GM19463 (cell line): ENCODE measurements at regions not wholly inside any gene's neighbourhood (a gene's known extent, or its start where the extent isn't known, plus 50 kb on each side); places are given as distances from the start of the nearest gene placed in this dataset.

Source experiments
- ATAC-seq: cut with Tn5 transposase; IDR thresholded peaks from one replicate; pipeline ENCODE4 v1.9.1; 2021; ENCODE audit warnings: mild to moderate bottlenecking, moderate library complexity; ENCODE audit not compliant: unreplicated experiment

DNA sequence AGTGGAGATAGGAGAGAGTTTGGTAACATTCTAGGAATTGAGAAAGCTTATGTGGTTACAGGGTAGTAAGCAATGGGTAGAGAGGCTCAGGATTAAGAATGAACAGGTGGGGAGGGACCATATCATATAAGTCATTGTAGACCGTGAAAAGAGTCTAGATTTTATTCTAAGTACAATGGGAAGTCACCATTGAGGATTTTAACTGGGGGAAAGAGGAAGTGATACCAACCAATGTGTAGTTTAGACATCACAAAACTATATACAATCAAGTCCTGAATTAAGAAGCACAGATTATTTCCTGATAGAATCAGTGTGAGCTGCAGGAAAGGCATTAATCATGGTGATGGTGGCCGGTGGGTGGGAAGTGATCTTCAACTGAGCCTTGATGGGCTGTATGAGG is 178.3 kb upstream of the ZIC3 start:
- ATAC-seq, result no peak

DNA sequence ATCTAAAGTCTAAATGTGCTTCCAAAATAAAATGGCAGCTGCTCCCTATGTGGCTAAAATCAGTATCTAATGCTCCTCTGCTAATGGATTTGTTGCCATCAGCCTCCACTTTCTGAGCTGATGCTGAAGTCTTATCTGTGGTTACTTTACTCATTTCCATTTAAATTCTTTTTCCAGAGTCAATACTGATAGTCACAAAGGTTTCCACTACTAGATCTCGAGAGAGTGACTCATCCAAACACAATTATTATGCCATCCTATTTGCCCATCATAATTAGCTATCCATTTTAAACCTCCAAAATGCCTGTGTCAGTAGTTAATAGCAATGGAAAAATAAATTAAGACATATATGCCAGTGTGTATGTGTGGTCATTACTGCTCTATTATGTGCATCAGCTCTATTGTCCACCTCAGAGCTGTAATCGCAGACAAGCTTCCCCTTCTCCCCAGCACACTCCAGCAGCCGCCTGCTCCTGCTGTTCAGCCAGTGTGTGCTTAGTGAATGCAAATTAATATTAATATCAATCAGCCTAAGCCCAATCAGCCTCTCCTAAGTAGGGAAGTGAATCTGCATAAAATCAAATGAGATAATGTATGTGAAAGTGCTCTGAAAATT is 199.8 kb upstream of the ZIC3 start:
- ATAC-seq, result no peak

DNA sequence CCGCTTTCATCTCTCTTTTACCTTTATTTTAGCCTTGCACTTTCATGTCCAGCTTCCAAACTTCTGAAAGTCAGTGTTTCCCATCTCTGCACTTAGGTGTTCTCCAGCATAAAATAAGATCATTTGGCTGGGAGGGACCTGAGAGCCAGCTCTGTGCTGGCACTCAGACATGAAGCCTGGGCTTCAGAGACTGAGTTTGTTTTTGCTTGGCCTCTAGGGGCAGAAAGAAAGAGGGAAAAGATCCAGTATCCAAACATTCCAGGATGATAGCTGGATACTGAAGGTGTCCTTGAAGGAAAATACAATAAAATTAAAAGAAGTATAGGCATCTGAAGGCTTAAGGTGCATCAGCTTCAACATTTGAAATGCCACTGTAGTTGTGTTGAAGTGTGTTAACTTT is 202.4 kb upstream of the ZIC3 start:
- no peak for ATAC-seq

DNA sequence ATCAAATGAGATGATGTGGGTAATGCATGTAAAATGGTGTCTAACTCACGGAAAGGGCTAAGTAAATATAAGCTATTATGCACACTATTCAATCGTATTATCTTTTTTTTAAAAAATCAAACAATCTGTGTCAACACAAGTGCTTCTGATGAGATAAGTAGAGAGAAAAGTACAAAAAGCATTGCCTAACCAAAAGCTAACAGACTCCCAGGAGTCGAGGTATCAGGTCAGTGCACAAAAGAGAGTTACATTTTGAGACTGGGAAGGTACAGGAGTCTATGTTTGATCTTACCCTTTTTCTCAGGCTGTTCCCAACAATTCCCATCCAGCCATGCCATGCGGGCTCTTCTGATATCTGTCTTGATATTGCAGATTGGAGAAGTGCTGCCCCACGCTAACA is 203.3 kb upstream of the ZIC3 start:
- ATAC-seq, result no peak

DNA sequence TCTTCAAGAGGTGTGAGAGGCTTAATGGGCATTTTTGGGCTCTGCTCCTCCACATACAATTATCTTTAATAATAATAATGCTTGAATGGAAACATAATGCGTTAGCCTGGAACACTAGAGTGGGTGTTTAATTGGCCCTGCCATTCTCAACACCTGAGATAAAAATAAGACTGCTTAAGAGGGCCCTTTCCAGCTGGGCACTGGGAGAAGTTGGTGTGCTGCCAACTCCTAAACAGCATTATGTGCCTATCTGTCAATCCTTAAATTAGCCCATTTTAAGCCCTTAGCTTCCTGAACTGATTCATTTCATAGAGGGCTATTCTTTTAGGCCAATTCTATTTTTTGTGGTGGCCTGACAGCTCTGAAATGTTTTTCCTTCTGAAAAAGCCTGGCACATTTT is 211.1 kb upstream of the ZIC3 start:
- no peak for ATAC-seq

DNA sequence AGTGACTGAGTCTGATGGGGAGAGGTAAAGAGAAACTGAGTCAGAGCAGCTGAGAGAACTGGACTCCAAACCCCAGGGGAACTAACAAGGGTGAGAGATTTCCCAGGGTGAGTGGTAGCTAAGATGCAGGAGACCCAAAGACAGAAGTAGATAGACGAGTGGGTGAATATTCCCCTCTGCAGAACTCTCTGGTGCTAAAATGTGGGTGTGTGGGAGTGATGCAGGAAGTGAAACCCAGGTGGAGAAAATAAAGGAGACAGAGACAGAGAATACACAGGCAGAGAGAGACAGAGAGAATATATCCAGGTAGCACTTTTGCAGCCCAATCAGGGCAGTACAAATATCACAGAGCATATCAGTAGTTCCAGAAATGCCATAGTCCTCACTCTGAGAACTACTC is 212.5 kb upstream of the ZIC3 start:
- no peak for ATAC-seq

DNA sequence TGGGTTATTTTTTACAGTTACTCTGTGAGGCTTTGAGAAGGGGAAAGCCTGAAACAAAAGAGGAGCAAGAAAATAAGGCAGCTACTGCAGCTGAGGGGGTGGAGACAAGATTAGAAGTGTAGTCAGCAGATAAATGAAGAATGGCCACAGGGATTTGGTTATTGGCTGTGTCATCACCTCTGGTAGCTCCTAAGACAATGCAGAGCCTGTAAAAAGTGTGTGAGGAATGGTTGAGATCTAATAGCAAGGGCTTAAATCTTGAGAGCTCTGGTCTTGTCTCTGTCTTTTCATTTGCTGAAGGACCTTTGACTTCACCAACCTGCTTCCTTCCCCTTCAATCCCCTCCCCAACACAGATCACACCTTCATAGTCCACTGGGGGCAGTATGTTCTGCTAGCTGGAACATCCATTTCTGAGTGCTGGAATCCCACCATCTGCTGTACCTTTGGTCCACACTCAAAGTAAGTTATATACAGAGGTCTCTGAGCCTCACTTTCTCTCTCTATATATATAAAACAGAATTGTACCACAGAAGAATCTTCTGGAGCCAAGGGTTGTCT is 213.7 kb upstream of the ZIC3 start:
- no peak for ATAC-seq

DNA sequence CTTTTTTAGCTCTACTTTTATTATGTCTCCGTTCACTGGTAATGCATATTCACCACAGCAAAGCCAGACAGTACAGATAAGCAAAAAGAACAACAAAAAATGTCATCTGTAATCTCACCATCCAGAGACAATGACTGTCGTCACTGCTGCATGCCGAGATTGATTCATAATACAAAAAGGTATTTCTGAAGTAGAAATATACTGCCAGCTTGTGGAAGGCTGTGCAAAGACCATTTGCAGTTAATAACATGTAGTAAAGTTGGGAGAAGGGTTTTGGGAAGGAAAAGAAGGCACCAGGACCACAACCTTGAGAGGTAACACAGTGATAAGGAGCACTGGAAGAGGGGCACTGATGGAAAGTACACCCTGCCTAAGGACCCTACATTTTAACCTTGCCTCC is 223.0 kb upstream of the ZIC3 start:
- no peak for ATAC-seq

DNA sequence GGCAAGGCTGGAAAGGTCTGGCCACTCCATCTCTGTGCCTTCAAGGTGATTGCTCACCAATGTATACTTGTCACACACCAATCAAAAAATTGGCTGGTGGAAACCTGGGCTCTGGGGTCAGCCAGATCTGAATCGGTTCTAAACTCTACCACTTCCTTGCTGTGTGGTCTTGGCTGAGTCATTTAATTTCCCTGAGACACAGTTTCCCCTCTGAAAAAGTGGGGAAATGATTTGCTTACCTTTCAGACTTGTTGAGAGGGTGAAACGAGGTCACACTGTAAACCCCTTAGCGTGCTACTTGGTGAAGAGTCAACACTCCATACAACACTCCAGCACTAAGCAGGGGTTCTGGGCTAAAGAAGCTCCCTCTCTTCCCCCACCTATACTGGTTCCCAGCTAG is 252.3 kb upstream of the ZIC3 start:
- no peak for ATAC-seq

DNA sequence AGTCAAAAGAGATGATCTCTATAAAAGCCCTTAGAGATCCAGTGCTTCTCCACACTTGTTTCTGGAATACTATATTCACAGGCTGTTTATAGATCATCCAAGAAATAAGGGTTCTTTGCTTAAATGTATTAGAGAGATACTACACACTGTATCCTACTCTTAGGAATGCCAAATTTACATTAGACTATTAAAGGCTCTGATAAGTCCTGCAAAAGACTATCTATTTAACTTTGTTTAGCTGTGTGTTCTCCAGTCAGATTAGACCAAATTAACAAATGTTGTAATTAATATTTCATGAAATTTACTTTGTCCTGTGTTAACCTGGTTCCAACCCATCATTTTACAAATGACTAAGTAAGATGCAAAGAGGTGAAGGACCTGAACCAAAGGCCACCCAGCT is 260.5 kb upstream of the ZIC3 start:
- ATAC-seq, result no peak

DNA sequence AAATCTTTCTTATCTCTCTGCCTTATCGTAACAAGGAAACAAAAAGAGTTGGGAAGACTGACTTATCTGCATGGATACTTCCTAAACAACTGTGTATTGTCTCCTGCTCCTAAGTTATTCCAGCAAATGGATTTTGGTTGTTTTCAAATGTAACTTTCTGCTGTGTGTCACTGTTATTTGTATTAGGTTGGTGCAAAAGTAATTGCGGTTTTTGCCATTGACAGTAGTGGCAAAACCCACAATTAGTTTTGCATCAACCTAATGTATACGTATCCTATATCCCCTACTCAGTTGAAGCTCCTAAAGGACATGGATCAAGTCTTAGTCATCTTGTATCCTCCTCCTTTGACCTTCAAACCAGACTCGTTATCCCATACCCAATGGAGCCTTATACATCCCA is 263.4 kb upstream of the GPR101 start:
- ATAC-seq, result no peak

DNA sequence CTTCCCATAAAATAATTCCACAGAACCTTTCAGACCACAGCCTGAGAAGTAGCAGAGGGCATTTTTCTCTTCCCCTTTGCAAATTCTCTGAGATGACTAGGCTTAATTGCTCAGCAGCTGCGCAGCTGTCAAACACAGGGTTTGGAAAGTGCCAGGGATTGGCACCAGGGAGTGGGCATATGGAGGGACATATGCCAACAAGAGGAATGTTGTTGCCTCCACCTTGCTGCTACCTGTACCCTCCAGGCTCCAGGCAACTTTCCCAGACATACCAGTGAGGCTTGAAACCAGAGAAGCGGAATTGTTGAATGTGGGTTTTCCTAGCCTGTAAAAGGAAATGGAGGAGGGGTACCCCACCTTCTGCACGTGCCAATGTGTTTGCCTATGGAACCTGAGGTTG is 256.2 kb upstream of the GPR101 start:
- no peak for ATAC-seq

DNA sequence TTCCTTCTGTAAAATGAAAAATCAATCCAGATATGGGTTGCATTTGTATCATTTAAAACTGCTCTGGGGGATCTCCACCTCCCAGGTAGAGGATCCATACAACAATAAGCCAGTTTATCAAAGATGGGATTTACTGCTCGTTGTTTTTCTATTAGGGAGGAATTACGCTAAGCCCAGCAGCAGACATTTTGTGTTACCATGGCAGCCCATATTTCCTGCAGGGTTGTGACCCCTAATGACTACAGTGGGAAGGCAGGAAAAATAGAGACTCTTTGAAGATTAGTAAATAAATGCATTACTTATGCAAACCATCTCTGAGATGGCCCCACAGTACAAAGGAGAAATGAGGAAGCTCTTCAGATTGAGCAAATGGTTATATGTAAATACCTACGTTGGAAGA is 253.4 kb upstream of the GPR101 start:
- ATAC-seq, result no peak

DNA sequence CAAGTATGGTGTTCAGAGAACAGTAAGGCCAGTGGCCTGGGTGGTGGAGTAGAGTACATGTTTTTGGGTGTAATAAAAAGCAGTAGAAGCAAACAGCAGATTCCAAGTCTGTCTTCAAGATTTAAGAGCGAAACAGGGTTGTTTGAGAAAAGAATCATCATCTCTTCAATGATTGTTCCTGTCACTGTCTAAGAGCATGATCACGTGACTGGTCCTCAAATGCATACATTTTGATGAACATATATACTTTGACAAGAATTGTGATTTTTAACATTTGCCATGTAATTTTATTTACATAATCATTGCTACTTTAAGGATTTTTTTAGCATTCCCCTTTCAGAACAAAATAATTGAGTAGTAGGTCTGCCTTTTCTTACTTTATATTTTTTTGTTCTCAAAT is 252.6 kb upstream of the GPR101 start:
- no peak for ATAC-seq

DNA sequence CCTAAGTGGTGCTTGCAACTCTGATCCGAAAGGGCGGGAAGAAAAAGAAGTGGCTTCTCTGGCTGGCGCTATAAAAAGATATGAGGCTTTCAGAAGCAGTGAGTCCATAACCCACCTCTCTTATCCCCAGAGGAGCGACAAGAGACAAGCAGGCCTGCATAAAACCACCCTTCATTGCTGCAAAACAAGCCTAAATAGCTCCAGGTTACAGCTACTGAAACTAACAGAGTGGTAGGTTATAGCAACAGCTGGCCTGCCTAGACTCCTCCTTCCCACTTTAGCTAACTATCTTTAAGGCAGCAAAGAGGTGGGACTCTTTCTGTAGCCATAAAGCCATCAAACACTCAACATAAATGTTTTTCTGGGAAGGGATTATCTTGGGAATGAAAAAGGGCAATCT is 245.0 kb upstream of the GPR101 start:
- ATAC-seq, result no peak

DNA sequence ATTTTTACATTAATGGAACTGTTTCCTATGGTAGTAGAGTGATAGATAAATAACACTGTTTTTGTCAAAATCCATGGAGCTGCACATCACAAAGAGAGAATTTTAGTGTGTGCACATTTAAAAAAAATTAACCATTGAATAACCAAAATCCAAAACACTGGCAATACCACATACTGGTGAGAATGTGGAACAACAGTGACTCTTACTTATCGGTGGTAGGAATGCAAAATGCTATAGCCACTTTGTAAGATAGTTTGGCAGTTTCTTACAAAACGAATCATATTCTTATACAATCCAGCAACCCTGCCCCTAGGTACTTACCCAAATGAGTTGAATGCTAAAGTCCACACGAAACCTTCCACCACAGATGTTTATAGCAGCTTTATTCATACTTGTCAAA is 229.6 kb upstream of the GPR101 start:
- ATAC-seq, result no peak

DNA sequence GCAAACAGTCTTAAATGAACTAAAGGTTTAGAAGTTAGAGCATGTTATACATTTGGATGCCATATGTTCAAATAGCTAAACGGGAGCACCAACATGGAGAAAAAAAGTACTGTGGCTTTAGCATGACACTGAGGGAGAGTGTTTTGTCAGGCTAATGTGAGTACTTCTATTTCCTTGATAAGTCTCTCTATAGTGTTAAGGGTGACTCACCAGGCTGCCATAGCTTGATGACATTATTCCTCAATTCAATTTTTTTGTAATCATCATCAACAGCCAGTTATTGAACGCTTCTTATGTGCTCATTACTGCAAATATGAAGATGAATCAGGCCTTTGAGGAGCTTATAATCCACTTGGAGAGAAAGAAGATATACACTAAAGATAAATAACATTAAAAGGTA is 211.4 kb upstream of the GPR101 start:
- no peak for ATAC-seq

DNA sequence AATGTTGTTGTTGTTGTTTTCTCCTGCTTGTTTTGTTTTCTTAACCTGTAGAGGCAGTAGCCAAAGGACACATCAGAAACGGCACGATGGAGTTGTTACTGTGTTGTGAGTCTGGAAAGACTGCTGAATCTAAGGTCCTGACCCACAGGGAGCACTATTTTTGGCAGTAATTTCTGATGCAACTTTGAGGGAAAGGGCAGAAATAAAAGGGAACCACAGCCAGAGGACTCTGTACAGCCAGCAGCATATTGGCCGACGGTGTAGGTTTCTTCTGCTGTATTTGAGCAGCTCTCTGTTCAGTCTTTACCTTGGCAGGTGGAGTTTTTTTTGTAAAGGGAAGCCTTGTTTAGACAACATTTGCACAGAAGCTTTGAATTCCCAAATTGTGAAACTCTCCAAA is 203.0 kb upstream of the GPR101 start:
- no peak for ATAC-seq

DNA sequence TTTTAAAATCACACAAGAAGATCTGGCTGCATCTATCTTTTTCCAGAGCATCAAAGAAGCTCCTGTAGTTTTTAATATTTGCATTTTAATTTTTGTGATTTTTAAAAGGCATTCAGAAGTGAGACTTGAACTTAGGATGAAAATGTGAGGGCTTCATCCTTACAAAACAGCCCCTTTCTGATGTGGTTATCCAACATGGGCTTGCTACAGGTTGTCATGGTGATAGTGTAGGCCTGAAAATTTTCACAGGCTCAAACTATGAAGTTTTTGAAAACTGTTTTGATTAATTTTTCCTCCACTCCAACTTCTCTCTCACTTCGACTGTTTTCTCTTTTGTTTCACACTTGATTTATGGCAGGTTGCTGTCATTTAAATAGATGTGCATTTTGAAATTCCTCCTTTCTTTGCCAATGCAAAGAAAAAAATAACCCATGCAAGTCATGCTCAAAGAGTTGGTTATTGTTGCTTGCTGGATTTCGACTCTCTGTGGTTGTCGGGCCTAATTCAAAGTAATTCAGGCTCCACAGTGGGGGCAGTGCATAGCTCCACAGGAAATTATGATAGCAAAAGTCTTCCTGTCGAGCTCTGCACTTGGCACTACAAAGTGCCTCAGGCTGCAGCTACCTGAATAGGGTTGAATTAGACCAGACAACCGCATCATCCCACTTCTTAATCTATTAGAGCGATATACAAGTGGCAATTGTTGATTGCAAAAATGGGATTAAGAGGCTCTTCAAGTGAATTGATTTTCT is 201.0 kb upstream of the GPR101 start:
- ATAC-seq, result no peak

DNA sequence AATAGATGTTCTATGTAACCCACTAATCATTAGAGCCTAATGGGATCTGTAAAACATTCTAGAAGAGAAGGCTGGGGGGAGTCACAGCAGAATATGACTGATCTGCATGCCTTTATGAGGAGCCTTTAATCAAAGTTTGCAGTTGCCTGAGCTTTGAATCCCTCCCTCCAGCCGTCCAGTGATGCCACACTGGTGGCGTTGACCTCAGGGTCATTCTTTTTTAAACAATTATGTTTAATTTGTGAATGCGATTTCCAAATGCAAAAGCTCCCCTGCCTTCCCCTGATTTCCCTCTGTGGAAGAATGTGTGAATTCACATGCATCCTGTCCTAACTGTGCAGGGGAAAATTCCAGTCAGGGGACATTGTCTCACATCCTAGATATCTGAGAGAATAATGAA is 199.7 kb upstream of the GPR101 start:
- no peak for ATAC-seq

DNA sequence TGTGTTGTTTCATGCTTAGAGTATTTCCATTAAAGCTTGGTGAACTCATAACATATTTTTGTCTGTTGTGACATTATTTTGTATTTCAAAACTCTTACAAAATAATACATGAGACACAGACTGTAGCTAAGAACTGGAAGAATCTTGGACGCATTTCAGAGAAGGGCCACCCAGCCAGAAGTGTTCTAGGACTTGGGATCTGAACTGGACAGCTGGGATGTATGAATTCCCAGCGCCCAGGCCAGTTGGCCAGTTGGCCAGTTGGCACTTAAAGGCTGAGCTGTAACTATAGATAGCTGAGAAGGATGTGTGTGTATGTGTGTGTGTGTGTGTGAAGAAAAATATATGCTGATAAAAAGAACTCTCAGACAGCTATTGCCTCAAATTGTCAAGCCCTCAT is 193.4 kb upstream of the GPR101 start:
- no peak for ATAC-seq

DNA sequence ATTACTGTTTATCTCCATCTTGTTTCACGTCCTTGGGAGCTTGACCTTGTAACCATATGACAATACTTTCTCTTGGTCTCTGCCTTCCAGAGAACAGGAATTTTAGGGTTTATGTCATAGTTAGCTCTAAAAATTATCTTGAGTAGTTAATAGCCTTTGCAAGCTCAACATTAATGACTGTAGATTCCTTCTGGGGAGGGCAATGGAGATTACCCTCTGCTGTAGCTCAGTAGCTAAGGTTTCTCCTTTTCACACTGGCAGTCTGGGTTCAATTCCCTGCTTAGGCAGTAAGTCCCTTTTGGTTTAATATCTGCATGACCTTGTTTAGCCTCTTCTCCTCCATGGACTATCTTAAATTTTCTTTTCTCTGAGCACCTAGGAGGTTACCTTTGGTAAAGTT is 181.7 kb upstream of the GPR101 start:
- no peak for ATAC-seq
